GM12878 (cell line): ENCODE measurements at regions not wholly inside any gene's neighbourhood (a gene's known extent, or its start where the extent isn't known, plus 50 kb on each side); places are given as distances from the start of the nearest gene placed in this dataset.

Source experiments
- ATAC-seq: fragments of 200-7000 bp; cut with Tn5 transposase; 3 replicates; pipeline ENCODE4 v1.9.1; 2020; ENCODE audit warnings: mild to moderate bottlenecking, moderate library complexity
- BruUV-seq: library from RNA; stranded (reverse); fragments of 400-500 nt; replicated peaks from 2 replicates; lab custom pipeline; 2021; lab: Mats Ljungman, UMichigan
- CTCF ChIA-PET: fragments of 300-600 bp; sonication (Branson Sonifier 250); formaldehyde crosslinking; extraction: SDS; loops from one replicate; lab custom pipeline; 2021; ENCODE audit warnings: inconsistent platforms; lab: Yijun Ruan, JAX
- POLR2A ChIA-PET: fragments of 350-600 bp; formaldehyde crosslinking; extraction: SDS; loops from one replicate; lab custom pipeline; 2021; ENCODE audit warnings: inconsistent platforms; lab: Charles Lee
- RAD21 ChIA-PET: fragments of 300-600 bp; sonication (Branson Sonifier 250); formaldehyde crosslinking; loops from one replicate; lab custom pipeline; 2023; ENCODE audit warnings: antibody characterized with exemption; ENCODE audit not compliant: unreplicated experiment; lab: Charles Lee
- SMC1A ChIA-PET: fragments of 300-600 bp; sonication (Branson Sonifier 250); formaldehyde crosslinking; loops from one replicate; lab custom pipeline; 2023; ENCODE audit not compliant: unreplicated experiment, uncharacterized antibody; lab: Charles Lee
- DNase-seq: peaks from one replicate; pipeline ENCODE4 v3.0.0-alpha.2; 2011; ENCODE audit warnings: low read depth, low spot score
- FAIRE-seq: peaks from 3 replicates; lab custom pipeline; 2011; peaks lifted over from hg19 to GRCh38; lab: Jason Lieb, UNC
- H2AFZ ChIP-seq: 2 replicates; pipeline ENCODE4 v1.6.0; 2011; ENCODE audit warnings: low read depth, low read length, control low read depth; ENCODE audit not compliant: control insufficient read depth
- H3K27ac ChIP-seq: 2 replicates; pipeline ENCODE4 v1.5.1; 2011; ENCODE audit warnings: control low read depth; ENCODE audit not compliant: control insufficient read depth, insufficient read depth
- H3K27me3 ChIP-seq, 2 experiments: replicated peaks in 1 of 2; 2 replicates each; pipeline versions ENCODE4 v1.6.0 to v1.6.1; 2011; ENCODE audit warnings: low read length in 1 of 2; ENCODE audit not compliant: control insufficient read depth in 2 of 2, insufficient read depth in 2 of 2
- H3K36me3 ChIP-seq, 2 experiments: 2 replicates each; pipeline ENCODE4 v1.5.1; 2011; ENCODE audit warnings: low read length in 1 of 2; ENCODE audit not compliant: control insufficient read depth in 2 of 2, insufficient read depth in 2 of 2
- H3K4me1 ChIP-seq: 2 replicates; pipeline ENCODE4 v1.6.1; 2011; ENCODE audit warnings: mild to moderate bottlenecking, low read length, moderate library complexity, mixed read lengths; ENCODE audit not compliant: control insufficient read depth, insufficient read depth
- H3K4me2 ChIP-seq: 2 replicates; pipeline ENCODE4 v1.6.0; 2011; ENCODE audit warnings: control low read depth; ENCODE audit not compliant: control insufficient read depth, insufficient read depth
- H3K4me3 ChIP-seq: fragments of 200-600 bp; sonication (generic); 2 replicates; pipeline ENCODE4 v1.5.1; 2016
- H3K79me2 ChIP-seq: 2 replicates; pipeline ENCODE4 v1.6.0; 2011; ENCODE audit warnings: low read length; ENCODE audit not compliant: control insufficient read depth, insufficient read depth
- H3K9ac ChIP-seq: 2 replicates; pipeline ENCODE4 v1.8.0; 2011; ENCODE audit warnings: low read length, control low read depth, mixed read lengths; ENCODE audit not compliant: control insufficient read depth, insufficient read depth
- H3K9me3 ChIP-seq: replicated peaks from 3 replicates; pipeline ENCODE4 v1.5.1; 2011; ENCODE audit warnings: mild to moderate bottlenecking, low read length; ENCODE audit not compliant: control insufficient read depth, insufficient read depth
- H4K20me1 ChIP-seq: 2 replicates; pipeline ENCODE4 v1.6.0; 2011; ENCODE audit not compliant: control insufficient read depth, insufficient read depth
- CTCF ChIP-seq, 3 experiments: IDR thresholded peaks in 2 of 3; conservative IDR thresholded peaks in 1 of 3; 2 replicates each; pipeline ENCODE4 v1.5.1; 2011; ENCODE audit warnings: low read depth in 3 of 3, low read length in 3 of 3, mild to moderate bottlenecking in 3 of 3, control low read depth in 2 of 3, moderate library complexity in 2 of 3, inconsistent platforms in 1 of 3, mixed read lengths in 1 of 3; ENCODE audit not compliant: control insufficient read depth in 2 of 3, insufficient read depth in 1 of 3; ENCODE audit errors: extremely low read depth in 1 of 3
- FOXM1 ChIP-seq: IDR thresholded peaks from 2 replicates; pipeline ENCODE4 v1.6.1; 2012; ENCODE audit warnings: low read depth, mild to moderate bottlenecking, inconsistent platforms, low read length, moderate library complexity
- MAX ChIP-seq: IDR thresholded peaks from 2 replicates; pipeline ENCODE4 v1.6.1; 2012; ENCODE audit warnings: low read depth, low read length, improper control_type of control experiment
- SIN3A ChIP-seq: IDR thresholded peaks from 2 replicates; pipeline ENCODE4 v1.6.1; 2012; ENCODE audit warnings: low read depth, low read length, improper control_type of control experiment
- SIX5 ChIP-seq: IDR thresholded peaks from 2 replicates; pipeline ENCODE4 v1.6.1; 2011; ENCODE audit warnings: mild to moderate bottlenecking, low read depth, low read length, moderate library complexity; ENCODE audit not compliant: severe bottlenecking
- STAT1 ChIP-seq: fragments of 450-650 bp; conservative IDR thresholded peaks from 2 replicates; pipeline ENCODE4 v1.6.1; 2014; ENCODE audit warnings: antibody characterized with exemption, mild to moderate bottlenecking
- SUZ12 ChIP-seq: fragments of 200-600 bp; sonication (generic); IDR thresholded peaks from one replicate; pipeline ENCODE4 v1.6.1; 2018; ENCODE audit warnings: antibody characterized with exemption, mild to moderate bottlenecking; ENCODE audit not compliant: unreplicated experiment
- TAF1 ChIP-seq: IDR thresholded peaks from 2 replicates; pipeline ENCODE4 v1.6.1; 2011; ENCODE audit warnings: mild to moderate bottlenecking, low read depth, low read length, borderline replicate concordance
- ZSCAN29 ChIP-seq: fragments of 450-650 bp; IDR thresholded peaks from 2 replicates; pipeline ENCODE4 v1.6.1; 2017; ENCODE audit warnings: mild to moderate bottlenecking, moderate library complexity
- WGBS: methylation state at CpG from one replicate; pipeline ENCODE4 v1.1.6; 2016; ENCODE audit warnings: low lambda C conversion rate; ENCODE audit not compliant: insufficient replicate concordance, insufficient coverage; ENCODE audit errors: missing lambda C conversion rate; 5-methylcytosine and 5-hydroxymethylcytosine counted together
- in situ Hi-C: fragments of 300-500 bp; cut with MboI; formaldehyde crosslinking; loops from 9 replicates; pipeline ENCODE4 v1.14.3; 2018; ENCODE audit warnings: mixed read lengths
- intact Hi-C: fragments of 100-400 bp; cut with micrococcal nuclease; formaldehyde crosslinking; loops from one replicate; pipeline ENCODE4 v1.14.2; 2022; ENCODE audit not compliant: unreplicated experiment

GRCh38 chrY:15404551-15404950 is 880.2 kb downstream of the NLGN4Y start:
- RAD21 ChIA-PET, result no interaction called here
- Histone ChIP-seq H4K20me1 (no peaks in the 10 kb centered on the region), H3K9ac (no peak overlapping the region), H2AFZ (no peak overlapping the region), H3K4me2 (no peak overlapping the region), H3K4me3 (no peak overlapping the region), H3K79me2 (no peaks in the 10 kb centered on the region), H3K9me3 (no peaks in the 10 kb centered on the region), H3K4me1 (no peaks in the 10 kb centered on the region), H3K36me3 (no peaks in the 10 kb centered on the region), H3K27ac (no peak overlapping the region), H3K27me3 (no peaks in the 10 kb centered on the region)
- intact Hi-C loops, result no loop called here
- CTCF ChIA-PET, result no interaction called here
- TF ChIP-seq SIN3A (no peak), CTCF (IDR thresholded peaks at IDR 0.05 in 2 of 3, conservative IDR thresholded peaks at IDR 0.05 in 1 of 3; ENCODE audit: control insufficient read depth in 2 of 3, extremely low read depth in 1 of 3, insufficient read depth in 1 of 3, low read depth in 3 of 3, low read length in 3 of 3) (no peak), TAF1 (no peak), SIX5 (no peak), MAX (no peak), SUZ12 (no peak), STAT1 (no peak), ZSCAN29 (no peak), FOXM1 (no peak)
- in situ Hi-C loops, result no loop called here
- no peak for FAIRE-seq
- SMC1A ChIA-PET, result no interaction called here
- POLR2A ChIA-PET, result no interaction called here
- no CpG with 5 or more reads among the region's 1 CpG for WGBS
- no TSS peak for BruUV-seq
- ATAC-seq, result no peak
- DNase-seq, result no peak
